Breast epithelium (tissue), 3 donors: ENCODE measurements at regions not wholly inside any gene's neighbourhood (a gene's known extent, or its start where the extent isn't known, plus 50 kb on each side); places are given as distances from the start of the nearest gene placed in this dataset.

Experiments used
- POLR2A ChIP-seq: fragments of 450-650 bp; IDR thresholded peaks from one replicate; pipeline ENCODE4 v1.6.1; 2016; ENCODE audit warnings: antibody characterized with exemption, mild to moderate bottlenecking, moderate library complexity
- POLR2AphosphoS5 ChIP-seq, 3 donors: sonication (generic); formaldehyde crosslinking; IDR thresholded peaks; one replicate each; pipeline ENCODE4 v1.6.1; 2017; ENCODE audit warnings: antibody characterized with exemption in 3 of 3
- TF ChIP-seq, protein P1 (sequence below), 3 donors: fragments of 450-650 bp; IDR thresholded peaks; one replicate each; pipeline ENCODE4 v1.5.1; 2016 to 2017; ENCODE audit warnings: antibody characterized with exemption in 3 of 3, mild to moderate bottlenecking in 3 of 3, moderate library complexity in 3 of 3

- TF ChIP-seq, protein P1, sequence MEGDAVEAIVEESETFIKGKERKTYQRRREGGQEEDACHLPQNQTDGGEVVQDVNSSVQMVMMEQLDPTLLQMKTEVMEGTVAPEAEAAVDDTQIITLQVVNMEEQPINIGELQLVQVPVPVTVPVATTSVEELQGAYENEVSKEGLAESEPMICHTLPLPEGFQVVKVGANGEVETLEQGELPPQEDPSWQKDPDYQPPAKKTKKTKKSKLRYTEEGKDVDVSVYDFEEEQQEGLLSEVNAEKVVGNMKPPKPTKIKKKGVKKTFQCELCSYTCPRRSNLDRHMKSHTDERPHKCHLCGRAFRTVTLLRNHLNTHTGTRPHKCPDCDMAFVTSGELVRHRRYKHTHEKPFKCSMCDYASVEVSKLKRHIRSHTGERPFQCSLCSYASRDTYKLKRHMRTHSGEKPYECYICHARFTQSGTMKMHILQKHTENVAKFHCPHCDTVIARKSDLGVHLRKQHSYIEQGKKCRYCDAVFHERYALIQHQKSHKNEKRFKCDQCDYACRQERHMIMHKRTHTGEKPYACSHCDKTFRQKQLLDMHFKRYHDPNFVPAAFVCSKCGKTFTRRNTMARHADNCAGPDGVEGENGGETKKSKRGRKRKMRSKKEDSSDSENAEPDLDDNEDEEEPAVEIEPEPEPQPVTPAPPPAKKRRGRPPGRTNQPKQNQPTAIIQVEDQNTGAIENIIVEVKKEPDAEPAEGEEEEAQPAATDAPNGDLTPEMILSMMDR (IDR thresholded peaks at IDR 0.05), result no peak
- no peak for TF ChIP-seq POLR2A
- no peak for TF ChIP-seq POLR2AphosphoS5 (IDR thresholded peaks at IDR 0.05)
Observed at GRCh38 chr15:53437985-53438841, 321.2 kb downstream of the WDR72 start.
